ENCODE measurements at regions not wholly inside any gene's neighbourhood (a gene's known extent, or its start where the extent isn't known, plus 50 kb on each side); places are given as distances from the start of the nearest gene placed in this dataset.

GRCh38 chr20:40961686-40962640 lies 66.7 kb upstream of the TOP1 start:
- no peaks in the 10 kb centered on the region for H3K79me1 ChIP-seq (replicated peaks; ENCODE audit: low read length, poor library complexity, severe bottlenecking)
- 88% methylated on average over 11 of the region's 13 CpGs for WGBS

GRCh38 chr20:40962733-40963504 lies 65.7 kb upstream of the TOP1 start:
- Histone ChIP-seq H2BK120ac (ENCODE audit: low read depth, low read length) (no peak overlapping the region), H4K8ac (ENCODE audit: low read length) (no peak overlapping the region)
- 31% methylated on average over 21 of the region's 21 CpGs for WGBS

More at GRCh38 chr20:40961686-40962640, 66.7 kb upstream of the TOP1 start:
- no peak for DNase-seq
- H2BK15ac ChIP-seq (ENCODE audit: low read depth, poor library complexity, severe bottlenecking), result no peak overlapping the region
- no peak overlapping the region for H2AK5ac ChIP-seq (ENCODE audit: low read length, severe bottlenecking)
- no peak overlapping the region for H2BK5ac ChIP-seq (ENCODE audit: low read depth, low read length, poor library complexity, severe bottlenecking)
- no peak overlapping the region for H3K4ac ChIP-seq (ENCODE audit: low read depth in 1 of 2, low read length in 2 of 2)
- no peaks in the 10 kb centered on the region for H3K9me3 ChIP-seq (ENCODE audit: control insufficient read depth, low read length)
- H3K4me3 ChIP-seq (ENCODE audit: insufficient read depth in 1 of 2, low read depth in 1 of 2, low read length in 2 of 2), result peak overlapping the region in 1 of 2 experiments; percentile 1
- H4K91ac ChIP-seq (ENCODE audit: low read length), result no peak overlapping the region
- no peak overlapping the region for H2AFZ ChIP-seq (ENCODE audit: low read depth, low read length)
- H3K9ac ChIP-seq (ENCODE audit: low read length), result no peak overlapping the region
- H2BK12ac ChIP-seq (ENCODE audit: low read length in 2 of 2), result no peak overlapping the region
- no peak overlapping the region for H2BK120ac ChIP-seq (ENCODE audit: low read depth, low read length)
- no peak overlapping the region for H4K8ac ChIP-seq (ENCODE audit: low read length)
- no peak overlapping the region for H3K18ac ChIP-seq (ENCODE audit: low read depth in 1 of 2, low read length in 2 of 2)
- H3K27me3 ChIP-seq (ENCODE audit: control insufficient read depth in 1 of 2, insufficient read depth in 1 of 2, low read length in 2 of 2), result peaks cover 0 to 3% of the 10 kb centered on the region in 2 experiments
- no peak overlapping the region for H3K4me2 ChIP-seq (ENCODE audit: low read length, poor library complexity, severe bottlenecking)
- no peak overlapping the region for H3K14ac ChIP-seq (ENCODE audit: low read length in 2 of 2)
- H3K27ac ChIP-seq (ENCODE audit: low read length, poor library complexity, severe bottlenecking), result no peak overlapping the region
- no peak overlapping the region for H3K23ac ChIP-seq (ENCODE audit: low read length in 2 of 2)
- H3K36me3 ChIP-seq (ENCODE audit: control insufficient read depth in 1 of 2, insufficient read depth in 2 of 2, low read depth in 1 of 2, low read length in 2 of 2), result no peaks in the 10 kb centered on the region
- H3K4me1 ChIP-seq (ENCODE audit: control insufficient read depth, insufficient read depth, low read depth, low read length), result peaks cover 4% of the 10 kb centered on the region

GRCh38 chr20:40963505-40963845 lies 65.1 kb upstream of the TOP1 start:
- peaks cover 0 to 3% of the 10 kb centered on the region in 2 experiments for H3K27me3 ChIP-seq (ENCODE audit: control insufficient read depth in 1 of 2, insufficient read depth in 1 of 2, low read length in 2 of 2)

More at GRCh38 chr20:40962733-40963504, 65.7 kb upstream of the TOP1 start:
- Histone ChIP-seq H3K23ac (ENCODE audit: low read length in 2 of 2) (no peak overlapping the region), H3K36me3 (ENCODE audit: control insufficient read depth in 1 of 2, insufficient read depth in 2 of 2, low read depth in 1 of 2, low read length in 2 of 2) (no peaks in the 10 kb centered on the region), H3K27ac (ENCODE audit: low read length, poor library complexity, severe bottlenecking) (no peak overlapping the region), H3K14ac (ENCODE audit: low read length in 2 of 2) (no peak overlapping the region), H2BK12ac (ENCODE audit: low read length in 2 of 2) (no peak overlapping the region), H3K4ac (ENCODE audit: low read depth in 1 of 2, low read length in 2 of 2) (no peak overlapping the region), H3K9me3 (ENCODE audit: control insufficient read depth, low read length) (no peaks in the 10 kb centered on the region), H2AK5ac (ENCODE audit: low read length, severe bottlenecking) (no peak overlapping the region), H3K18ac (ENCODE audit: low read depth in 1 of 2, low read length in 2 of 2) (no peak overlapping the region), H4K91ac (ENCODE audit: low read length) (no peak overlapping the region), H3K4me2 (ENCODE audit: low read length, poor library complexity, severe bottlenecking) (no peak overlapping the region), H3K4me3 (ENCODE audit: insufficient read depth in 1 of 2, low read depth in 1 of 2, low read length in 2 of 2) (no peak overlapping the region), H3K79me1 (replicated peaks; ENCODE audit: low read length, poor library complexity, severe bottlenecking) (no peaks in the 10 kb centered on the region), H3K4me1 (ENCODE audit: control insufficient read depth, insufficient read depth, low read depth, low read length) (peaks cover 4% of the 10 kb centered on the region), H2AFZ (ENCODE audit: low read depth, low read length) (no peak overlapping the region), H2BK15ac (ENCODE audit: low read depth, poor library complexity, severe bottlenecking) (no peak overlapping the region), H3K27me3 (ENCODE audit: control insufficient read depth in 1 of 2, insufficient read depth in 1 of 2, low read length in 2 of 2) (peaks cover 0 to 3% of the 10 kb centered on the region in 2 experiments), H2BK5ac (ENCODE audit: low read depth, low read length, poor library complexity, severe bottlenecking) (no peak overlapping the region), H3K9ac (ENCODE audit: low read length) (no peak overlapping the region)
- DNase-seq, result peak; percentile 66

GRCh38 chr20:40965671-40966070 lies 63.0 kb upstream of the TOP1 start:
- no peak for DNase-seq
- Histone ChIP-seq H3K4me2 (ENCODE audit: low read length, poor library complexity, severe bottlenecking) (no peak overlapping the region), H3K9ac (ENCODE audit: low read length) (no peak overlapping the region), H2BK12ac (ENCODE audit: low read length in 2 of 2) (no peak overlapping the region), H3K18ac (ENCODE audit: low read depth in 1 of 2, low read length in 2 of 2) (no peak overlapping the region), H4K91ac (ENCODE audit: low read length) (no peak overlapping the region), H3K27ac (ENCODE audit: low read length, poor library complexity, severe bottlenecking) (no peak overlapping the region), H2AFZ (ENCODE audit: low read depth, low read length) (no peak overlapping the region), H2BK5ac (ENCODE audit: low read depth, low read length, poor library complexity, severe bottlenecking) (no peak overlapping the region), H3K36me3 (ENCODE audit: control insufficient read depth in 1 of 2, insufficient read depth in 2 of 2, low read depth in 1 of 2, low read length in 2 of 2) (no peaks in the 10 kb centered on the region), H3K4ac (ENCODE audit: low read depth in 1 of 2, low read length in 2 of 2) (no peak overlapping the region), H3K14ac (ENCODE audit: low read length in 2 of 2) (no peak overlapping the region), H3K4me3 (ENCODE audit: insufficient read depth in 1 of 2, low read depth in 1 of 2, low read length in 2 of 2) (no peak overlapping the region), H4K8ac (ENCODE audit: low read length) (no peak overlapping the region), H3K9me3 (ENCODE audit: control insufficient read depth, low read length) (no peaks in the 10 kb centered on the region), H3K4me1 (ENCODE audit: control insufficient read depth, insufficient read depth, low read depth, low read length) (peaks cover 6% of the 10 kb centered on the region), H2BK15ac (ENCODE audit: low read depth, poor library complexity, severe bottlenecking) (no peak overlapping the region), H2BK120ac (ENCODE audit: low read depth, low read length) (no peak overlapping the region), H3K79me1 (replicated peaks; ENCODE audit: low read length, poor library complexity, severe bottlenecking) (no peaks in the 10 kb centered on the region), H3K27me3 (ENCODE audit: control insufficient read depth in 1 of 2, insufficient read depth in 1 of 2, low read length in 2 of 2) (peaks cover 0 to 3% of the 10 kb centered on the region in 2 experiments), H3K23ac (ENCODE audit: low read length in 2 of 2) (no peak overlapping the region), H2AK5ac (ENCODE audit: low read length, severe bottlenecking) (no peak overlapping the region)
- WGBS, result 89% methylated on average over 4 of the region's 4 CpGs

More at GRCh38 chr20:40963505-40963845, 65.1 kb upstream of the TOP1 start:
- Histone ChIP-seq H2AK5ac (ENCODE audit: low read length, severe bottlenecking) (no peak overlapping the region), H2BK12ac (ENCODE audit: low read length in 2 of 2) (no peak overlapping the region), H3K4me3 (ENCODE audit: insufficient read depth in 1 of 2, low read depth in 1 of 2, low read length in 2 of 2) (no peak overlapping the region), H3K14ac (ENCODE audit: low read length in 2 of 2) (no peak overlapping the region), H3K4me1 (ENCODE audit: control insufficient read depth, insufficient read depth, low read depth, low read length) (peaks cover 4% of the 10 kb centered on the region), H2BK15ac (ENCODE audit: low read depth, poor library complexity, severe bottlenecking) (no peak overlapping the region), H2AFZ (ENCODE audit: low read depth, low read length) (no peak overlapping the region), H3K9me3 (ENCODE audit: control insufficient read depth, low read length) (no peaks in the 10 kb centered on the region), H3K27ac (ENCODE audit: low read length, poor library complexity, severe bottlenecking) (no peak overlapping the region), H3K4ac (ENCODE audit: low read depth in 1 of 2, low read length in 2 of 2) (no peak overlapping the region), H3K4me2 (ENCODE audit: low read length, poor library complexity, severe bottlenecking) (no peak overlapping the region), H3K23ac (ENCODE audit: low read length in 2 of 2) (no peak overlapping the region), H2BK120ac (ENCODE audit: low read depth, low read length) (no peak overlapping the region), H4K8ac (ENCODE audit: low read length) (no peak overlapping the region), H2BK5ac (ENCODE audit: low read depth, low read length, poor library complexity, severe bottlenecking) (no peak overlapping the region), H3K79me1 (replicated peaks; ENCODE audit: low read length, poor library complexity, severe bottlenecking) (no peaks in the 10 kb centered on the region), H3K18ac (ENCODE audit: low read depth in 1 of 2, low read length in 2 of 2) (no peak overlapping the region), H3K36me3 (ENCODE audit: control insufficient read depth in 1 of 2, insufficient read depth in 2 of 2, low read depth in 1 of 2, low read length in 2 of 2) (no peaks in the 10 kb centered on the region), H4K91ac (ENCODE audit: low read length) (no peak overlapping the region), H3K9ac (ENCODE audit: low read length) (no peak overlapping the region)
- 91% methylated on average over 6 of the region's 7 CpGs for WGBS
- no peak for DNase-seq

Measured in mesenchymal stem cell (in vitro differentiated cells and primary cell).